PC-3 (cell line): ENCODE measurements at regions not wholly inside any gene's neighbourhood (a gene's known extent, or its start where the extent isn't known, plus 50 kb on each side); places are given as distances from the start of the nearest gene placed in this dataset.

Experiments used
- ATAC-seq: fragments of 200-7000 bp; cut with Tn5 transposase; 2 replicates; pipeline ENCODE4 v1.9.1; 2020; ENCODE audit warnings: mild to moderate bottlenecking, moderate library complexity
- BruUV-seq: library from RNA; stranded (reverse); fragments of 400-500 nt; replicated peaks from 2 replicates; lab custom pipeline; 2021; lab: Mats Ljungman, UMichigan
- CTCF ChIA-PET: fragments of 300-600 bp; sonication (Branson Sonifier 250); formaldehyde crosslinking; loops from one replicate; lab custom pipeline; 2022; ENCODE audit warnings: antibody characterized with exemption; lab: Charles Lee
- POLR2A ChIA-PET: fragments of 300-600 bp; sonication (Branson Sonifier 250); formaldehyde crosslinking; loops from one replicate; lab custom pipeline; 2022; ENCODE audit warnings: antibody characterized with exemption; ENCODE audit not compliant: unreplicated experiment; lab: Charles Lee
- DNase-seq: peaks from one replicate; pipeline ENCODE4 v3.0.0-alpha.2; 2015
- H2AFZ ChIP-seq: fragments of 300-600 bp; sonication (generic); 2 replicates; pipeline ENCODE4 v1.6.0; 2016; ENCODE audit warnings: antibody characterized with exemption, low read length
- H3F3A ChIP-seq: fragments of 300-600 bp; sonication (generic); one replicate; pipeline ENCODE4 v1.6.0; 2017; ENCODE audit warnings: antibody characterized with exemption, low read length, control low read depth, mild to moderate bottlenecking; ENCODE audit not compliant: unreplicated experiment
- H3K27ac ChIP-seq: fragments of 300-600 bp; sonication (generic); 2 replicates; pipeline ENCODE4 v1.5.1; 2016; ENCODE audit warnings: mild to moderate bottlenecking, low read length
- H3K27me3 ChIP-seq: fragments of 300-600 bp; sonication (generic); 2 replicates; pipeline ENCODE4 v1.6.1; 2016; ENCODE audit warnings: low read length, mixed read lengths
- H3K36me3 ChIP-seq: fragments of 300-600 bp; sonication (generic); 2 replicates; pipeline ENCODE4 v1.6.1; 2016; ENCODE audit warnings: low read depth, mixed run types, low read length, mixed read lengths
- H3K4me1 ChIP-seq: fragments of 300-600 bp; sonication (generic); 2 replicates; pipeline ENCODE4 v1.5.1; 2016; ENCODE audit warnings: low read length; ENCODE audit not compliant: insufficient read depth
- H3K4me2 ChIP-seq: fragments of 300-600 bp; sonication (generic); 2 replicates; pipeline ENCODE4 v1.6.0; 2016; ENCODE audit warnings: low read length
- H3K4me3 ChIP-seq: fragments of 300-600 bp; sonication (generic); 2 replicates; pipeline ENCODE4 v1.5.1; 2016; ENCODE audit warnings: mild to moderate bottlenecking, low read length, mixed read lengths
- H3K79me2 ChIP-seq: fragments of 300-600 bp; sonication (generic); 2 replicates; pipeline ENCODE4 v1.6.1; 2017; ENCODE audit warnings: low read length, mixed read lengths
- H3K9ac ChIP-seq: fragments of 300-600 bp; sonication (generic); 2 replicates; pipeline ENCODE4 v1.6.0; 2016; ENCODE audit warnings: mild to moderate bottlenecking, low read length
- H3K9me2 ChIP-seq: fragments of 300-600 bp; sonication (generic); replicated peaks from 2 replicates; pipeline ENCODE4 v1.6.1; 2016; ENCODE audit warnings: mixed run types, low read length, mixed read lengths
- H3K9me3 ChIP-seq: fragments of 300-600 bp; sonication (generic); 2 replicates; pipeline ENCODE4 v1.6.1; 2016; ENCODE audit warnings: low read length, mixed read lengths
- H4K20me1 ChIP-seq: fragments of 300-600 bp; sonication (generic); 2 replicates; pipeline ENCODE4 v1.6.1; 2016; ENCODE audit warnings: low read length, mixed read lengths
- CTCF ChIP-seq: fragments of 300-600 bp; sonication (generic); conservative IDR thresholded peaks from 2 replicates; pipeline ENCODE4 v1.5.1; 2017; ENCODE audit warnings: antibody characterized with exemption, low read depth, mild to moderate bottlenecking, low read length
- EZH2 ChIP-seq: fragments of 300-600 bp; sonication (generic); IDR thresholded peaks from one replicate; pipeline ENCODE4 v1.6.1; 2017; ENCODE audit warnings: antibody characterized with exemption, mild to moderate bottlenecking, low read length; ENCODE audit not compliant: unreplicated experiment
- EZH2phosphoT487 ChIP-seq: fragments of 300-600 bp; sonication (generic); IDR thresholded peaks from 2 replicates; pipeline ENCODE4 v1.6.1; 2018; ENCODE audit warnings: mild to moderate bottlenecking, antibody characterized with exemption, low read length, borderline replicate concordance
- intact Hi-C: fragments of 100-400 bp; cut with micrococcal nuclease; formaldehyde crosslinking; loops from 2 replicates; pipeline ENCODE4 v1.9.0; 2023

GRCh38 chr5:84682531-84682930 lies 297.9 kb upstream of the EDIL3 start:
- Histone ChIP-seq H3K9ac (no peak overlapping the region), H3K9me3 (no peaks in the 10 kb centered on the region), H3K27ac (no peak overlapping the region), H3K9me2 (no peaks in the 10 kb centered on the region), H3F3A (no peaks in the 10 kb centered on the region), H3K4me1 (0 out of 2 replicates have a peak, but pooled peaks cover 1% of the 10 kb centered on the region), H3K27me3 (no peaks in the 10 kb centered on the region), H3K4me2 (no peak overlapping the region), H3K36me3 (no peaks in the 10 kb centered on the region), H2AFZ (no peak overlapping the region), H3K4me3 (no peak overlapping the region), H3K79me2 (no peaks in the 10 kb centered on the region), H4K20me1 (no peaks in the 10 kb centered on the region)
- no TSS peak for BruUV-seq
- CTCF ChIA-PET: no interaction called here
- POLR2A ChIA-PET: no interaction called here
- intact Hi-C loops: no loop called here
- DNase-seq (no peak), ATAC-seq (no peak)
- TF ChIP-seq EZH2 (no peak), CTCF (no peak), EZH2phosphoT487 (no peak)

- Histone ChIP-seq H3K9me2 (no peaks in the 10 kb centered on the region), H4K20me1 (no peaks in the 10 kb centered on the region), H3K9ac (no peak overlapping the region), H3K27ac (no peak overlapping the region), H3K79me2 (no peaks in the 10 kb centered on the region), H3K36me3 (no peaks in the 10 kb centered on the region), H3K27me3 (no peaks in the 10 kb centered on the region), H3K4me3 (no peak overlapping the region), H3K4me2 (no peak overlapping the region), H3K9me3 (no peaks in the 10 kb centered on the region), H3F3A (no peaks in the 10 kb centered on the region), H3K4me1 (no peaks in the 10 kb centered on the region), H2AFZ (no peak overlapping the region)
- no peak for TF ChIP-seq CTCF
- ChIA-PET POLR2A (interaction anchor here (0.5 kb wide), 1 partner anchor 105 kb away, joined by 5 read pairs; no protein-coding TSS in a partner anchor), CTCF (interaction anchor here (0.6 kb wide), 1 partner anchor 42 kb away, joined by 3 read pairs; no protein-coding TSS in a partner anchor)
- ATAC-seq: no peak
- no TSS peak for BruUV-seq
- intact Hi-C loops: no loop called here
- DNase-seq: peak; percentile 33
Measured at GRCh38 chr5:84680908-84681307, 296.2 kb upstream of the EDIL3 start.

GRCh38 chr5:84673785-84674184 lies 289.1 kb upstream of the EDIL3 start:
- H3K79me2 ChIP-seq: no peaks in the 10 kb centered on the region
- no peaks in the 10 kb centered on the region for H3K9me3 ChIP-seq
- no peak overlapping the region for H2AFZ ChIP-seq
- H3K4me3 ChIP-seq: no peak overlapping the region
- POLR2A ChIA-PET: no interaction called here
- ATAC-seq (no peak), DNase-seq (no peak)
- no peaks in the 10 kb centered on the region for H3F3A ChIP-seq
- no peaks in the 10 kb centered on the region for H4K20me1 ChIP-seq
- CTCF ChIA-PET: interaction anchor here (0.5 kb wide), 1 partner anchor 72 kb away, joined by 3 read pairs; no protein-coding TSS in a partner anchor
- H3K27me3 ChIP-seq: no peaks in the 10 kb centered on the region
- no peaks in the 10 kb centered on the region for H3K9me2 ChIP-seq
- BruUV-seq: no TSS peak
- H3K27ac ChIP-seq: no peak overlapping the region
- no peaks in the 10 kb centered on the region for H3K4me1 ChIP-seq
- intact Hi-C loops: no loop called here
- TF ChIP-seq EZH2: no peak
- no peak overlapping the region for H3K9ac ChIP-seq
- H3K4me2 ChIP-seq: no peak overlapping the region
- no peaks in the 10 kb centered on the region for H3K36me3 ChIP-seq
